ENCODE measurements at regions not wholly inside any gene's neighbourhood (a gene's known extent, or its start where the extent isn't known, plus 50 kb on each side); places are given as distances from the start of the nearest gene placed in this dataset.

DNA sequence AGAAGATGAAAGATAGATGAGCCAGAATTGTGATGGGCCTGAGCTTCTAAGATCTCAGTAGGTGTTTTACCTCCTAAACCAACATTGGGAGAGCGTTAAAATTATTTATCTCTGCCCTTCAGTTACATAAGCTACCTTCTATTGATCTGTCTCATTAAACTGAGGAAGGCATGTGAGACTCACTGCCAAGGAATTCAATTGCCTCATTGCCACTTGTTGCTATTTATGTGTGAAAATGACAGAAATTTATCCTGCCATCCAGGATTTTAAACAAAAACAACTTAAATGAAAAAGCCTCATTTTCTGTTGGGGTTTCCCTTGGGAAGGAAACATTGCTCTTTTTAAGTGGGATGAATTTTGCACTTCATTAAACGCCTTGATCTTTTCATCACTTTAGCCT is 78.7 kb upstream of the RUNX1 start (continued):
- TF ChIP-seq, protein P1, sequence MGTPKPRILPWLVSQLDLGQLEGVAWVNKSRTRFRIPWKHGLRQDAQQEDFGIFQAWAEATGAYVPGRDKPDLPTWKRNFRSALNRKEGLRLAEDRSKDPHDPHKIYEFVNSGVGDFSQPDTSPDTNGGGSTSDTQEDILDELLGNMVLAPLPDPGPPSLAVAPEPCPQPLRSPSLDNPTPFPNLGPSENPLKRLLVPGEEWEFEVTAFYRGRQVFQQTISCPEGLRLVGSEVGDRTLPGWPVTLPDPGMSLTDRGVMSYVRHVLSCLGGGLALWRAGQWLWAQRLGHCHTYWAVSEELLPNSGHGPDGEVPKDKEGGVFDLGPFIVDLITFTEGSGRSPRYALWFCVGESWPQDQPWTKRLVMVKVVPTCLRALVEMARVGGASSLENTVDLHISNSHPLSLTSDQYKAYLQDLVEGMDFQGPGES (IDR thresholded peaks at IDR 0.05; ENCODE audit: low read depth, low read length): no peak
- no peak for TF ChIP-seq RCOR1 (IDR thresholded peaks at IDR 0.05; ENCODE audit: low read length)
- no peak for TF ChIP-seq TCF12 (IDR thresholded peaks at IDR 0.05)

DNA sequence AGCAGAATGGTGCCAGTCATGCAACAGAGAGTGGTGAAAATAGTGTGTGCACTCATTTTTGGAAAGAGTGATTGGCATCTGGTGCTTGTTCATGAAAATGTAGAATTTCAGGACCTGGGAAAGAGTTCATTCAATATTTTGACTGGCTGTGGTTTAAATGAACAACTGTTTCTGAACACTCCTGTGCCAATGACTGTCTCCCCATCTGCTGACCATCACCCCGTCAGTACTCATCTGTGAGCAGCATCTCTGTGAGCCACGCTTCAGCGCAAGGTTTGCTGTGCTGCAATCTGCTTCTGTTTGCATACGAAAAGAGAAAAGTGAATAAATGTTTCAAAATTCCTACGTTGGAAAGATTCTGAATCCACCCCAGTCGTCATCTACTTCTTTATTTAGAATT is 77.9 kb upstream of the RUNX1 start:
- H3K4me3 ChIP-seq (ENCODE audit: low read depth in 2 of 2, low read length in 1 of 2): no peak overlapping the region
- H3K4me2 ChIP-seq: no peak overlapping the region
- DNase-seq: no peak
- POLR2A ChIA-PET: no interaction called here
- TF ChIP-seq, protein P2, sequence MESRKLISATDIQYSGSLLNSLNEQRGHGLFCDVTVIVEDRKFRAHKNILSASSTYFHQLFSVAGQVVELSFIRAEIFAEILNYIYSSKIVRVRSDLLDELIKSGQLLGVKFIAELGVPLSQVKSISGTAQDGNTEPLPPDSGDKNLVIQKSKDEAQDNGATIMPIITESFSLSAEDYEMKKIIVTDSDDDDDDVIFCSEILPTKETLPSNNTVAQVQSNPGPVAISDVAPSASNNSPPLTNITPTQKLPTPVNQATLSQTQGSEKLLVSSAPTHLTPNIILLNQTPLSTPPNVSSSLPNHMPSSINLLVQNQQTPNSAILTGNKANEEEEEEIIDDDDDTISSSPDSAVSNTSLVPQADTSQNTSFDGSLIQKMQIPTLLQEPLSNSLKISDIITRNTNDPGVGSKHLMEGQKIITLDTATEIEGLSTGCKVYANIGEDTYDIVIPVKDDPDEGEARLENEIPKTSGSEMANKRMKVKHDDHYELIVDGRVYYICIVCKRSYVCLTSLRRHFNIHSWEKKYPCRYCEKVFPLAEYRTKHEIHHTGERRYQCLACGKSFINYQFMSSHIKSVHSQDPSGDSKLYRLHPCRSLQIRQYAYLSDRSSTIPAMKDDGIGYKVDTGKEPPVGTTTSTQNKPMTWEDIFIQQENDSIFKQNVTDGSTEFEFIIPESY (IDR thresholded peaks at IDR 0.05; ENCODE audit: borderline replicate concordance, low read depth): no peak
- TF ChIP-seq RCOR1 (IDR thresholded peaks at IDR 0.05; ENCODE audit: low read length): no peak
- no peaks in the 10 kb centered on the region for H3F3A ChIP-seq (replicated peaks; ENCODE audit: insufficient read depth)
- H3K36me3 ChIP-seq (replicated peaks in 1 of 2; ENCODE audit: control insufficient read depth in 1 of 2, insufficient read depth in 2 of 2, low read length in 1 of 2): no peaks in the 10 kb centered on the region
- H3K9me3 ChIP-seq: no peaks in the 10 kb centered on the region
- H3K4me1 ChIP-seq (ENCODE audit: control insufficient read depth in 1 of 2, insufficient read depth in 2 of 2, low read depth in 1 of 2, low read length in 1 of 2): no peaks in the 10 kb centered on the region
- no peaks in the 10 kb centered on the region for H4K20me1 ChIP-seq (ENCODE audit: insufficient read depth)
- H3K27ac ChIP-seq (ENCODE audit: low read depth in 2 of 2, low read length in 1 of 2): no peak overlapping the region
- no peak overlapping the region for H2AFZ ChIP-seq (ENCODE audit: low read depth)
- H3K9ac ChIP-seq: no peak overlapping the region
- CTCF ChIA-PET: no interaction called here
- H3K79me2 ChIP-seq (ENCODE audit: insufficient read depth): no peaks in the 10 kb centered on the region
- no peaks in the 10 kb centered on the region for H3K27me3 ChIP-seq (ENCODE audit: insufficient read depth)
- 90% methylated on average over 6 of the region's 6 CpGs for WGBS (ENCODE audit: low lambda C conversion rate)
- H3K9me2 ChIP-seq: no peaks in the 10 kb centered on the region

DNA sequence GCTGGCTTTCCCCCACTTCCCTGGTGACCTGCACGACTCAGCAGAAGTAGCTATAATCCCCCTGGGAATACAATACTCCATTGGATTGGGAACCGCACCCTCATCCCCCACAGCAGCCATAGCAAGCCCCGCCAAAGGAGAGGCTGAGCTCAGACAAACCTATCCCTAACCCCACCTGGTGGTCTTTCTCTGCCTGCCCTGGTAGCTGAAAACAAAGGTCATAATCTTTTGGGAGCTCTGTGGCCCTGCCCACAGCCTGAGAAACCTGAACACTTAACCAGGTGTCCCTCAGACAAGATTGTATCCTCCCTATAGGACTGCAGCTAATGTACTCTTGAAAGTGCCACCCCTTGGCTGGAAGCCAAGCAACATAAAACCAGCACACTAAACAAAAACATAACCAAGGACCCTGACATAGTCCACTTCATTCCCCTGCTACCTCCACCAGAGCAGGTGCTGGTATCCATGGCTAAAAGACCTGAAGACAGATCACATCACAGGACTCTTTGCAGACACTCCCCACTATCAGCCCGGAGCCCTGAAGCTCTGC is 71.6 kb upstream of the RUNX1 start:
- Histone ChIP-seq H3F3A (replicated peaks; ENCODE audit: insufficient read depth) (no peaks in the 10 kb centered on the region), H3K36me3 (replicated peaks in 1 of 2; ENCODE audit: control insufficient read depth in 1 of 2, insufficient read depth in 2 of 2, low read length in 1 of 2) (no peaks in the 10 kb centered on the region), H3K79me2 (ENCODE audit: insufficient read depth) (no peaks in the 10 kb centered on the region), H4K20me1 (ENCODE audit: insufficient read depth) (no peaks in the 10 kb centered on the region), H3K27ac (ENCODE audit: low read depth in 2 of 2, low read length in 1 of 2) (no peak overlapping the region), H3K4me1 (ENCODE audit: control insufficient read depth in 1 of 2, insufficient read depth in 2 of 2, low read depth in 1 of 2, low read length in 1 of 2) (no peaks in the 10 kb centered on the region), H3K9me2 (no peaks in the 10 kb centered on the region), H2AFZ (ENCODE audit: low read depth) (no peak overlapping the region), H3K27me3 (ENCODE audit: insufficient read depth) (no peaks in the 10 kb centered on the region), H3K4me2 (no peak overlapping the region), H3K9ac (no peak overlapping the region), H3K4me3 (ENCODE audit: low read depth in 2 of 2, low read length in 1 of 2) (no peak overlapping the region), H3K9me3 (no peaks in the 10 kb centered on the region)
- no peak for DNase-seq
- CTCF ChIA-PET: no interaction called here
- 70% methylated on average over 1 of the region's 4 CpGs for WGBS (ENCODE audit: low lambda C conversion rate)
- POLR2A ChIA-PET: no interaction called here
- TF ChIP-seq, protein P3, sequence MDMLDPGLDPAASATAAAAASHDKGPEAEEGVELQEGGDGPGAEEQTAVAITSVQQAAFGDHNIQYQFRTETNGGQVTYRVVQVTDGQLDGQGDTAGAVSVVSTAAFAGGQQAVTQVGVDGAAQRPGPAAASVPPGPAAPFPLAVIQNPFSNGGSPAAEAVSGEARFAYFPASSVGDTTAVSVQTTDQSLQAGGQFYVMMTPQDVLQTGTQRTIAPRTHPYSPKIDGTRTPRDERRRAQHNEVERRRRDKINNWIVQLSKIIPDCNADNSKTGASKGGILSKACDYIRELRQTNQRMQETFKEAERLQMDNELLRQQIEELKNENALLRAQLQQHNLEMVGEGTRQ (IDR thresholded peaks at IDR 0.05; ENCODE audit: borderline replicate concordance, low read depth, low read length): no peak
- no peak for TF ChIP-seq POLR2AphosphoS5 (IDR thresholded peaks at IDR 0.05; ENCODE audit: low read depth, low read length)
- TF ChIP-seq MEF2A (IDR thresholded peaks at IDR 0.05; ENCODE audit: borderline replicate concordance, low read depth): no peak
- TF ChIP-seq, protein P4, sequence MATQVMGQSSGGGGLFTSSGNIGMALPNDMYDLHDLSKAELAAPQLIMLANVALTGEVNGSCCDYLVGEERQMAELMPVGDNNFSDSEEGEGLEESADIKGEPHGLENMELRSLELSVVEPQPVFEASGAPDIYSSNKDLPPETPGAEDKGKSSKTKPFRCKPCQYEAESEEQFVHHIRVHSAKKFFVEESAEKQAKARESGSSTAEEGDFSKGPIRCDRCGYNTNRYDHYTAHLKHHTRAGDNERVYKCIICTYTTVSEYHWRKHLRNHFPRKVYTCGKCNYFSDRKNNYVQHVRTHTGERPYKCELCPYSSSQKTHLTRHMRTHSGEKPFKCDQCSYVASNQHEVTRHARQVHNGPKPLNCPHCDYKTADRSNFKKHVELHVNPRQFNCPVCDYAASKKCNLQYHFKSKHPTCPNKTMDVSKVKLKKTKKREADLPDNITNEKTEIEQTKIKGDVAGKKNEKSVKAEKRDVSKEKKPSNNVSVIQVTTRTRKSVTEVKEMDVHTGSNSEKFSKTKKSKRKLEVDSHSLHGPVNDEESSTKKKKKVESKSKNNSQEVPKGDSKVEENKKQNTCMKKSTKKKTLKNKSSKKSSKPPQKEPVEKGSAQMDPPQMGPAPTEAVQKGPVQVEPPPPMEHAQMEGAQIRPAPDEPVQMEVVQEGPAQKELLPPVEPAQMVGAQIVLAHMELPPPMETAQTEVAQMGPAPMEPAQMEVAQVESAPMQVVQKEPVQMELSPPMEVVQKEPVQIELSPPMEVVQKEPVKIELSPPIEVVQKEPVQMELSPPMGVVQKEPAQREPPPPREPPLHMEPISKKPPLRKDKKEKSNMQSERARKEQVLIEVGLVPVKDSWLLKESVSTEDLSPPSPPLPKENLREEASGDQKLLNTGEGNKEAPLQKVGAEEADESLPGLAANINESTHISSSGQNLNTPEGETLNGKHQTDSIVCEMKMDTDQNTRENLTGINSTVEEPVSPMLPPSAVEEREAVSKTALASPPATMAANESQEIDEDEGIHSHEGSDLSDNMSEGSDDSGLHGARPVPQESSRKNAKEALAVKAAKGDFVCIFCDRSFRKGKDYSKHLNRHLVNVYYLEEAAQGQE (IDR thresholded peaks at IDR 0.05; ENCODE audit: low read depth, low read length): no peak
- TF ChIP-seq, protein P2 (IDR thresholded peaks at IDR 0.05; ENCODE audit: borderline replicate concordance, low read depth): no peak
- no peak for TF ChIP-seq FOXJ3 (CRISPR knock-in tag; IDR thresholded peaks at IDR 0.05)
- TF ChIP-seq GABPA (IDR thresholded peaks at IDR 0.05; ENCODE audit: low read depth): no peak
- TF ChIP-seq ELF1 (IDR thresholded peaks at IDR 0.05): no peak
- no peak for TF ChIP-seq SIN3A (IDR thresholded peaks at IDR 0.05; ENCODE audit: borderline replicate concordance, low read depth, low read length)
- TF ChIP-seq NRF1 (IDR thresholded peaks at IDR 0.05; ENCODE audit: low read depth, low read length): no peak
- no peak for TF ChIP-seq TCF12 (IDR thresholded peaks at IDR 0.05)
- TF ChIP-seq, protein P5, sequence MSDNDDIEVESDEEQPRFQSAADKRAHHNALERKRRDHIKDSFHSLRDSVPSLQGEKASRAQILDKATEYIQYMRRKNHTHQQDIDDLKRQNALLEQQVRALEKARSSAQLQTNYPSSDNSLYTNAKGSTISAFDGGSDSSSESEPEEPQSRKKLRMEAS (IDR thresholded peaks at IDR 0.05; ENCODE audit: low read depth): no peak
- no peak for TF ChIP-seq FOXM1 (IDR thresholded peaks at IDR 0.05; ENCODE audit: low read depth)

Measured in SK-N-SH (cell line).